Parathyroid adenoma (tissue), 2 donors: ENCODE measurements at regions not wholly inside any gene's neighbourhood (a gene's known extent, or its start where the extent isn't known, plus 50 kb on each side); places are given as distances from the start of the nearest gene placed in this dataset.

Source experiments
- H2AFZ ChIP-seq: fragments of 300-600 bp; sonication (generic); one replicate; pipeline ENCODE4 v1.7.0; 2017; ENCODE audit warnings: antibody characterized with exemption, mild to moderate bottlenecking
- H3K27ac ChIP-seq: fragments of 300-600 bp; sonication (generic); one replicate; pipeline ENCODE4 v1.7.0; 2017
- H3K27me3 ChIP-seq: fragments of 300-600 bp; sonication (generic); one replicate; pipeline ENCODE4 v1.7.0; 2017; ENCODE audit warnings: low read length; ENCODE audit not compliant: control insufficient read depth, insufficient read depth
- H3K36me3 ChIP-seq: fragments of 300-600 bp; sonication (generic); one replicate; pipeline ENCODE4 v1.7.0; 2017; ENCODE audit warnings: low read length; ENCODE audit not compliant: control insufficient read depth, insufficient read depth
- H3K4me1 ChIP-seq: fragments of 300-600 bp; sonication (generic); one replicate; pipeline ENCODE4 v1.7.0; 2017; ENCODE audit warnings: control low read depth
- H3K4me2 ChIP-seq: fragments of 300-600 bp; sonication (generic); one replicate; pipeline ENCODE4 v1.7.0; 2017; ENCODE audit warnings: low read length
- H3K4me3 ChIP-seq: fragments of 300-600 bp; sonication (generic); one replicate; pipeline ENCODE4 v1.7.0; 2017; ENCODE audit warnings: low read depth, low read length
- H3K79me2 ChIP-seq: fragments of 300-600 bp; sonication (generic); one replicate; pipeline ENCODE4 v1.7.0; 2017; ENCODE audit warnings: control low read depth
- H3K9ac ChIP-seq: fragments of 300-600 bp; sonication (generic); one replicate; pipeline ENCODE4 v1.7.0; 2017; ENCODE audit warnings: mild to moderate bottlenecking
- H3K9me3 ChIP-seq: fragments of 300-600 bp; sonication (generic); one replicate; pipeline ENCODE4 v1.7.0; 2017; ENCODE audit warnings: low read length; ENCODE audit not compliant: control insufficient read depth
- TF ChIP-seq, protein P1 (sequence below): fragments of 300-600 bp; sonication (generic); IDR thresholded peaks from one replicate; pipeline ENCODE4 v1.7.0; 2017; ENCODE audit warnings: antibody characterized with exemption, mild to moderate bottlenecking
- donor health status: primary hyperparathyroidism.

GRCh38 chr2:157196956-157197355 lies 60.5 kb upstream of the GALNT5 start:
- no peaks in the 10 kb centered on the region for H3K27me3 ChIP-seq
- no peak overlapping the region for H3K27ac ChIP-seq
- no peaks in the 10 kb centered on the region for H3K4me1 ChIP-seq
- no peak overlapping the region for H3K9ac ChIP-seq
- H3K79me2 ChIP-seq: no peaks in the 10 kb centered on the region
- TF ChIP-seq, protein P1, sequence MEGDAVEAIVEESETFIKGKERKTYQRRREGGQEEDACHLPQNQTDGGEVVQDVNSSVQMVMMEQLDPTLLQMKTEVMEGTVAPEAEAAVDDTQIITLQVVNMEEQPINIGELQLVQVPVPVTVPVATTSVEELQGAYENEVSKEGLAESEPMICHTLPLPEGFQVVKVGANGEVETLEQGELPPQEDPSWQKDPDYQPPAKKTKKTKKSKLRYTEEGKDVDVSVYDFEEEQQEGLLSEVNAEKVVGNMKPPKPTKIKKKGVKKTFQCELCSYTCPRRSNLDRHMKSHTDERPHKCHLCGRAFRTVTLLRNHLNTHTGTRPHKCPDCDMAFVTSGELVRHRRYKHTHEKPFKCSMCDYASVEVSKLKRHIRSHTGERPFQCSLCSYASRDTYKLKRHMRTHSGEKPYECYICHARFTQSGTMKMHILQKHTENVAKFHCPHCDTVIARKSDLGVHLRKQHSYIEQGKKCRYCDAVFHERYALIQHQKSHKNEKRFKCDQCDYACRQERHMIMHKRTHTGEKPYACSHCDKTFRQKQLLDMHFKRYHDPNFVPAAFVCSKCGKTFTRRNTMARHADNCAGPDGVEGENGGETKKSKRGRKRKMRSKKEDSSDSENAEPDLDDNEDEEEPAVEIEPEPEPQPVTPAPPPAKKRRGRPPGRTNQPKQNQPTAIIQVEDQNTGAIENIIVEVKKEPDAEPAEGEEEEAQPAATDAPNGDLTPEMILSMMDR: no peak
- no peaks in the 10 kb centered on the region for H3K36me3 ChIP-seq
- no peaks in the 10 kb centered on the region for H3K9me3 ChIP-seq
- no peak overlapping the region for H2AFZ ChIP-seq
- H3K4me3 ChIP-seq: no peak overlapping the region
- H3K4me2 ChIP-seq: no peak overlapping the region

GRCh38 chr2:157197848-157198247 lies 59.7 kb upstream of the GALNT5 start:
- Histone ChIP-seq H3K4me2 (no peak overlapping the region), H2AFZ (no peak overlapping the region), H3K36me3 (no peaks in the 10 kb centered on the region), H3K79me2 (no peaks in the 10 kb centered on the region), H3K4me3 (no peak overlapping the region), H3K27me3 (no peaks in the 10 kb centered on the region), H3K4me1 (no peaks in the 10 kb centered on the region), H3K9me3 (no peaks in the 10 kb centered on the region), H3K9ac (no peak overlapping the region), H3K27ac (no peak overlapping the region)
- TF ChIP-seq, protein P1: no peak

DNA sequence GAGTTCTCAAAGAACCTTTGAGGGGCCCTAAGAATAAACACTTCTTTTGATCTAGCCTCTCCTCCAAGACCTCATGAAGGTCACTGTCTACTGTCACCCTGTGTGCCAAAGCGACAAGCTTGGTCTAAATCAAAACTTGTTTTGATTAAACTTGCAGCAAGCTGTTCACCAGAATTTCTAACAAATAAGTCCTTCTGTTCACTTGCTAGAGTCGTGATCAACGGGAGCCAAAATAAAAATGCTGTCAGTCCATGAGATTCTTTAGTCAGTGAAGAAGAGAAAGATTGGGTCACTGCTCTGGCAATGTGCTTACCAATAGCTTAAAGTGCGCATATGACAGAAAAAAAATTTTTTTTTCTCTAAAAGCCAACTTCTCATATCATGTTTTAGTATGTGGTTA lies 53.9 kb upstream of the GALNT5 start:
- Histone ChIP-seq H3K27ac (no peak overlapping the region), H3K27me3 (no peaks in the 10 kb centered on the region), H3K4me1 (no peaks in the 10 kb centered on the region), H3K79me2 (no peaks in the 10 kb centered on the region), H3K4me3 (no peak overlapping the region), H2AFZ (no peak overlapping the region), H3K4me2 (no peak overlapping the region), H3K9me3 (no peaks in the 10 kb centered on the region), H3K36me3 (no peaks in the 10 kb centered on the region), H3K9ac (no peak overlapping the region)
- TF ChIP-seq, protein P1: no peak

DNA sequence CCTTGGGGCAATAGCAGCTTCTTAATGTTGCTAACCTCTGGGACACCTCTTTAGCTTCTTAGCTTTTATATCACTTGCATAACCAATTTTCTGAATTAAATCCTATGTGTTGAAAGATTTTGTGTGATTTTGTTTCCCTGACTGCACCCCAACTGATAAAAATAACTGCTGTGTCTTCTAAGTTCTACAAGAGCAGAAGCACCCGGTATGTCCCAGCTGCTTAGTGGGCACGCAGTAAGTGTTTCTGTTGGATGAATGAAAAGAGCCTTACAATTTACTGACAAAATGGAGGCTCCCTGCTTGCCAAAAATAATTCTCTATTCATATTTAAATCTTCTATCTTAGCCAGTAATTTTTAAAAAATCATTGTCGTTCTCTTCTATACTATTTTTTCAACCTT lies 53.1 kb upstream of the GALNT5 start:
- Histone ChIP-seq H3K9me3 (no peaks in the 10 kb centered on the region), H3K27me3 (no peaks in the 10 kb centered on the region), H2AFZ (no peak overlapping the region), H3K4me1 (no peaks in the 10 kb centered on the region), H3K79me2 (no peaks in the 10 kb centered on the region), H3K27ac (no peak overlapping the region), H3K36me3 (no peaks in the 10 kb centered on the region), H3K9ac (no peak overlapping the region), H3K4me3 (no peak overlapping the region), H3K4me2 (no peak overlapping the region)
- TF ChIP-seq, protein P1: no peak

GRCh38 chr2:157206916-157207315 lies 50.6 kb upstream of the GALNT5 start:
- H3K4me2 ChIP-seq: no peak overlapping the region
- H2AFZ ChIP-seq: no peak overlapping the region
- no peaks in the 10 kb centered on the region for H3K9me3 ChIP-seq
- TF ChIP-seq, protein P1: no peak
- H3K36me3 ChIP-seq: no peaks in the 10 kb centered on the region
- no peaks in the 10 kb centered on the region for H3K79me2 ChIP-seq
- H3K4me3 ChIP-seq: no peak overlapping the region
- H3K9ac ChIP-seq: no peak overlapping the region
- no peaks in the 10 kb centered on the region for H3K4me1 ChIP-seq
- no peaks in the 10 kb centered on the region for H3K27me3 ChIP-seq
- H3K27ac ChIP-seq: no peak overlapping the region
